ENCODE measurements at regions not wholly inside any gene's neighbourhood (a gene's known extent, or its start where the extent isn't known, plus 50 kb on each side); places are given as distances from the start of the nearest gene placed in this dataset.

GRCh38 chr4:64503945-64504675 lies 94.9 kb upstream of the TECRL start:
- H3K56ac ChIP-seq (replicated peaks; ENCODE audit: insufficient read length, low read depth, low read length), result no peak overlapping the region
- POLR2A ChIA-PET (ENCODE audit: partially characterized antibody), result no interaction called here
- no peak overlapping the region for H3K4me3 ChIP-seq (ENCODE audit: extremely low read depth in 1 of 4, insufficient read depth in 2 of 4, low read depth in 3 of 4, low read length in 4 of 4)
- H3K14ac ChIP-seq (ENCODE audit: insufficient read length), result no peak overlapping the region
- CTCF ChIA-PET (ENCODE audit: partially characterized antibody), result interaction anchor here (0.6 kb wide), 1 partner anchor 1454 kb away, joined by 5 read pairs; no protein-coding TSS in a partner anchor
- DNase-seq (ENCODE audit: low read depth in 1 of 2, low spot score in 2 of 2) (no peak), FAIRE-seq (no peak)
- H3K27ac ChIP-seq (ENCODE audit: low read depth, low read length), result no peak overlapping the region
- H2AK5ac ChIP-seq (ENCODE audit: low read depth, low read length), result no peak overlapping the region
- H2BK120ac ChIP-seq (replicated peaks; ENCODE audit: low read depth, low read length), result no peak overlapping the region
- no peaks in the 10 kb centered on the region for H3K79me1 ChIP-seq (ENCODE audit: low read depth, low read length)
- H2BK20ac ChIP-seq (ENCODE audit: low read length), result no peak overlapping the region
- no peak overlapping the region for H2AFZ ChIP-seq (ENCODE audit: low read length)
- no peaks in the 10 kb centered on the region for H3K79me2 ChIP-seq (ENCODE audit: control insufficient read depth in 1 of 2, insufficient read depth in 2 of 2, low read length in 2 of 2)
- no peak overlapping the region for H3K9ac ChIP-seq (replicated peaks in 1 of 4; ENCODE audit: extremely low read depth in 1 of 4, low read depth in 3 of 4, low read length in 3 of 4)
- H3K4me2 ChIP-seq (ENCODE audit: insufficient read depth in 1 of 2, low read depth in 2 of 2, low read length in 2 of 2), result no peak overlapping the region
- no peak overlapping the region for H3K18ac ChIP-seq (ENCODE audit: extremely low read depth, low read length)
- no peaks in the 10 kb centered on the region for H3K4me1 ChIP-seq (replicated peaks in 1 of 4; ENCODE audit: control insufficient read depth in 3 of 4, insufficient read depth in 4 of 4, low read length in 3 of 4)
- H4K20me1 ChIP-seq (replicated peaks in 1 of 2; ENCODE audit: control insufficient read depth in 1 of 2, insufficient read depth in 2 of 2, low read length in 2 of 2), result no peaks in the 10 kb centered on the region
- H3K23me2 ChIP-seq (ENCODE audit: low read depth, low read length), result no peaks in the 10 kb centered on the region
- H3K23ac ChIP-seq (ENCODE audit: insufficient read length), result no peak overlapping the region
- no peak overlapping the region for H4K8ac ChIP-seq (ENCODE audit: extremely low read depth, insufficient read depth, low read length)
- WGBS, 2 experiments (ENCODE audit: extremely low coverage in 1 of 2, insufficient coverage in 1 of 2, insufficient read length in 1 of 2, insufficient replicate concordance in 2 of 2, low coverage in 1 of 2, low lambda C conversion rate in 2 of 2, missing lambda C conversion rate in 1 of 2), result 92% methylated on average over 3 of the region's 3 CpGs; no CpG with 5 or more reads in 1 of the 2 experiments
- no peaks in the 10 kb centered on the region for H3K36me3 ChIP-seq (ENCODE audit: control insufficient read depth in 2 of 4, insufficient read depth in 4 of 4, low read length in 3 of 4)
- no peaks in the 10 kb centered on the region for H3K9me3 ChIP-seq (ENCODE audit: insufficient read depth in 2 of 2, low read depth in 1 of 2, low read length in 1 of 2)
- H3K27me3 ChIP-seq (replicated peaks in 1 of 4; ENCODE audit: control insufficient read depth in 3 of 4, extremely low read depth in 1 of 4, insufficient read depth in 3 of 4, low read length in 3 of 4), result no peaks in the 10 kb centered on the region
- no peak overlapping the region for H4K91ac ChIP-seq (replicated peaks; ENCODE audit: insufficient read length, low read length)
- H2BK5ac ChIP-seq (ENCODE audit: low read depth, low read length), result no peak overlapping the region
- no peak overlapping the region for H3K4ac ChIP-seq (replicated peaks; ENCODE audit: insufficient read length, low read depth, low read length)
- no peak overlapping the region for H2BK12ac ChIP-seq (ENCODE audit: low read depth, low read length)
- no peak overlapping the region for H2BK15ac ChIP-seq (ENCODE audit: low read length)
- no peak overlapping the region for H4K5ac ChIP-seq (ENCODE audit: insufficient read length, low read depth, low read length)
- TF ChIP-seq ATF2 (IDR thresholded peaks at IDR 0.05; ENCODE audit: low read length) (no peak), SRF (IDR thresholded peaks at IDR 0.05; ENCODE audit: low read depth, low read length) (no peak), RBBP5 (IDR thresholded peaks at IDR 0.05; ENCODE audit: borderline replicate concordance, low read depth, low read length) (no peak), ASH2L (IDR thresholded peaks at IDR 0.05; ENCODE audit: low read length) (no peak), NANOG (IDR thresholded peaks at IDR 0.05; ENCODE audit: insufficient read depth, low read depth, low read length, poor library complexity, severe bottlenecking) (no peak), RXRA (IDR thresholded peaks at IDR 0.05; ENCODE audit: insufficient read depth, low read depth, low read length) (no peak), EP300 (IDR thresholded peaks at IDR 0.05; ENCODE audit: borderline replicate concordance in 1 of 2, low read depth in 2 of 2, low read length in 2 of 2) (no peak), TCF12 (IDR thresholded peaks at IDR 0.05; ENCODE audit: low read depth, low read length) (no peak)
